ENCODE measurements at regions not wholly inside any gene's neighbourhood (a gene's known extent, or its start where the extent isn't known, plus 50 kb on each side); places are given as distances from the start of the nearest gene placed in this dataset.

DNA sequence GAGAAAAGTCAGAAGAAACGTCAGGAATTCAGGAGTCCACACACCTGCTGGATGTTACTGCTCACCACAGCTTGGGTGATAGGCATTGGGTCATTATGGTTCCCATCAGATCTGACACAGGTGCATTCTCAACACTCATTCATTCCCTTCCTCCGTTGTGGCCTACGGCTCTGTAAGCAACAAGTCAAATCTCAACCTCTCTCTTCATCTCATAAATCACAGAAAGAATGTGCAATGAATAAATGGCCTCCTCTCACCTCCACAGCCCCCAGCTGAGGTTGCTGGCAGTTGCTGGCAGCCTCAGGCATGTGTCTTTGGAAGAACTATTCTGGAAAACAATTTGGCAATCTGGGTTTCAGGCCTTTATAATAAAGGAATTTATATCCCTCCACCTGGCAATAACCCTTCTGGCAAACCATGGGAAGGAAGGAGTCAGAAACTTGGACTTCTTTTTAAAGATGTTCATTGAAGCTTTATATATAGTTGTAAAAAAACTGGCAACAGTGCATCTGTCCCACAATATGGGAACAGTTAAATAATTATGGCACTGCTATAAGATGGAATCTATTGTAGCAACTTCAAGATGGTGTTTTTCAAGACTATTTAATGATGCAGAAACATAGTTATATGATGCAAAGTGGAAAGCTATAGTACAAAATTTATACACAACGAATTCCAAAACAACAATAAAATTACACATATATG is 175.4 kb downstream of the ANAPC1 start:
- TF ChIP-seq YY1 (IDR thresholded peaks at IDR 0.05; ENCODE audit: insufficient read depth, insufficient read length): no peak
- no peak for TF ChIP-seq ZNF274 (IDR thresholded peaks at IDR 0.05; ENCODE audit: low read depth, low read length)
- no peak for TF ChIP-seq SUZ12 (IDR thresholded peaks at IDR 0.05; ENCODE audit: extremely low read depth, insufficient read depth, insufficient read length)

Measured in NT2/D1 (cell line).